ENCODE measurements at regions not wholly inside any gene's neighbourhood (a gene's known extent, or its start where the extent isn't known, plus 50 kb on each side); places are given as distances from the start of the nearest gene placed in this dataset.

DNA sequence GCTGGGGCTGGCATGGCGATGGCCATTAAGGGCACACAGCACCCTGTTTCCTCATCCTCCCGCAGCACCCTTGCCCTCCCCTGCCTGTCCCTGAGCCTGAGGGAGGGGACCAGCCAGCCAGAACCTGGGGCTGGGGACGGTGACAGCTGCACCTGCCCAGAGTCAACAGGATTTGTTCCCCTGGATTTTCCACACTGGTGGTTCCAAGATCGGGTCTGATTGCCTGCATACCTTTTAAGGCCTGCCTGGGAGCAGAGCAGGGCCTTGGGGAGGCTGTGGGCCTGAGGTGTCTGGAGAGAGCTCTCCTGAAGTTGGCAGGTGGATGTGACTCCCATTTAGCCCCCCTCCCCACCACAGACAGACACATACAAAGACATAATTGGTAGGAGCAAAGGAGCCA lies 61.0 kb upstream of the C5orf58 start:
- no peak for DNase-seq
- Histone ChIP-seq H3K36me3 (ENCODE audit: low read depth) (no peaks in the 10 kb centered on the region), H3K9me2 (ENCODE audit: insufficient read depth) (no peaks in the 10 kb centered on the region), H3K4me3 (no peak overlapping the region), H3K27me3 (replicated peaks; ENCODE audit: insufficient read depth) (peaks cover 8% of the 10 kb centered on the region), H3K27ac (no peak overlapping the region), H3K79me2 (ENCODE audit: insufficient read depth) (no peaks in the 10 kb centered on the region), H3K4me2 (ENCODE audit: unreplicated experiment) (no peak overlapping the region), H3F3A (ENCODE audit: insufficient read depth) (no peaks in the 10 kb centered on the region), H2AFZ (no peak overlapping the region), H3K9ac (no peak overlapping the region), H4K20me1 (ENCODE audit: insufficient read depth) (no peaks in the 10 kb centered on the region), H3K9me3 (ENCODE audit: low read depth) (no peaks in the 10 kb centered on the region), H3K4me1 (ENCODE audit: insufficient read depth) (no peaks in the 10 kb centered on the region)
- in situ Hi-C loops (cut with MboI) = no loop called here
- TF ChIP-seq EZH2phosphoT487 (IDR thresholded peaks at IDR 0.05; ENCODE audit: insufficient read depth, low read depth) (no peak), EZH2 (IDR thresholded peaks at IDR 0.05; ENCODE audit: insufficient read depth, poor library complexity, severe bottlenecking) (no peak)
- 67 to 72% methylated on average over 4 of the region's 4 CpGs for WGBS, 2 experiments (ENCODE audit: low coverage in 1 of 2, low lambda C conversion rate in 2 of 2, missing lambda C conversion rate in 2 of 2)

DNA sequence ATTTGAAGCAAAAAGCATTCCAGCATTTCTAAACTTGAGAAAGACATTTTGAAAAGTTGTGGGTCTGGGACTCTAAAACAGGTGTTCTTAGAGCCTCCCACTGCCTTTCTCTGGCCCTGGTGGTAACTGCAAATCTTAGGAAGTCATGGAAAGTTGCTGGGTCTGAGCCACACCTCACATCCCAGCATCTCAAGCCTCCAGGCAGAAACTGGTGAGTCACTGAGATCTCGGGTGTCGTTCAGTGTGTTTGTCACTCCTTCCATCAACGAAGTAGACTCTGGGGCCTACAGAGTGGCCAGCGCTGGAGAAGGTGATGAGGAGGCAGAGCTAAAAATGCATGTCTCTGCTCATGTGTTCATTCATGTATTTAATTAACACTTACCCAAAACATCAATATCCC lies 59.6 kb upstream of the C5orf58 start:
- 24 to 32% methylated on average over 4 of the region's 4 CpGs for WGBS, 2 experiments (ENCODE audit: low coverage in 1 of 2, low lambda C conversion rate in 2 of 2, missing lambda C conversion rate in 2 of 2)
- no peak overlapping the region for H3K4me2 ChIP-seq (ENCODE audit: unreplicated experiment)
- H3K9me2 ChIP-seq (ENCODE audit: insufficient read depth) = no peaks in the 10 kb centered on the region
- no peaks in the 10 kb centered on the region for H3K9me3 ChIP-seq (ENCODE audit: low read depth)
- in situ Hi-C loops (cut with MboI) = no loop called here
- no peak overlapping the region for H3K9ac ChIP-seq
- no peaks in the 10 kb centered on the region for H3F3A ChIP-seq (ENCODE audit: insufficient read depth)
- no peaks in the 10 kb centered on the region for H3K4me1 ChIP-seq (ENCODE audit: insufficient read depth)
- H2AFZ ChIP-seq = no peak overlapping the region
- peak; percentile 78 for DNase-seq
- H4K20me1 ChIP-seq (ENCODE audit: insufficient read depth) = no peaks in the 10 kb centered on the region
- no peaks in the 10 kb centered on the region for H3K36me3 ChIP-seq (ENCODE audit: low read depth)
- no peaks in the 10 kb centered on the region for H3K79me2 ChIP-seq (ENCODE audit: insufficient read depth)
- H3K4me3 ChIP-seq = no peak overlapping the region
- TF ChIP-seq EZH2phosphoT487 (IDR thresholded peaks at IDR 0.05; ENCODE audit: insufficient read depth, low read depth) (no peak), EZH2 (IDR thresholded peaks at IDR 0.05; ENCODE audit: insufficient read depth, poor library complexity, severe bottlenecking) (no peak)
- no peak overlapping the region for H3K27ac ChIP-seq
- peaks cover 7% of the 10 kb centered on the region for H3K27me3 ChIP-seq (replicated peaks; ENCODE audit: insufficient read depth)

DNA sequence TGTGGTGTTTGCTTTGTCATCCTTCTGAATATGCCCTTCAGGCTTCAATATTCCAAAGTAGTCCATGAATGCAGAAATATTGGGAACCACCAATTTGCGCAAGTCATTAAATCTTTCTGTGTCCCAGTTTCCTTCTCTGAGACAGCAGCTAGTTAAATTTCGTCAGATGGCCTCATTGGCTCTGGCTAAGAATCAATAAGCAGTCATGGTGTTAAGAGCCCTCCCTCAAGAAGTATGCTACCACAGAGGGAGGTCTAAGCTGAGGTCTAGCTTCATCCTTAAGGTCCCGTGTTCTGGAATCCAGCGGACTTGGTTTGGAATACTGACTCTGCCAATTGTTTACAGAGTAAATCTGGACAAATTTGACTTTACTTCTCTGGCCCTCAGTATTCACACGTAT lies 59.1 kb upstream of the C5orf58 start:
- Histone ChIP-seq H3K9me2 (ENCODE audit: insufficient read depth) (no peaks in the 10 kb centered on the region), H4K20me1 (ENCODE audit: insufficient read depth) (no peaks in the 10 kb centered on the region), H2AFZ (no peak overlapping the region), H3K27ac (no peak overlapping the region), H3F3A (ENCODE audit: insufficient read depth) (no peaks in the 10 kb centered on the region), H3K79me2 (ENCODE audit: insufficient read depth) (no peaks in the 10 kb centered on the region), H3K4me1 (ENCODE audit: insufficient read depth) (no peaks in the 10 kb centered on the region), H3K27me3 (replicated peaks; ENCODE audit: insufficient read depth) (peaks cover 7% of the 10 kb centered on the region), H3K4me2 (ENCODE audit: unreplicated experiment) (no peak overlapping the region), H3K36me3 (ENCODE audit: low read depth) (no peaks in the 10 kb centered on the region), H3K9ac (no peak overlapping the region), H3K9me3 (ENCODE audit: low read depth) (no peaks in the 10 kb centered on the region), H3K4me3 (no peak overlapping the region)
- DNase-seq = no peak
- TF ChIP-seq EZH2phosphoT487 (IDR thresholded peaks at IDR 0.05; ENCODE audit: insufficient read depth, low read depth) (no peak), EZH2 (IDR thresholded peaks at IDR 0.05; ENCODE audit: insufficient read depth, poor library complexity, severe bottlenecking) (no peak)
- in situ Hi-C loops (cut with MboI) = no loop called here
- 50 to 52% methylated on average over 5 of the region's 5 CpGs for WGBS, 2 experiments (ENCODE audit: low coverage in 1 of 2, low lambda C conversion rate in 2 of 2, missing lambda C conversion rate in 2 of 2)

DNA sequence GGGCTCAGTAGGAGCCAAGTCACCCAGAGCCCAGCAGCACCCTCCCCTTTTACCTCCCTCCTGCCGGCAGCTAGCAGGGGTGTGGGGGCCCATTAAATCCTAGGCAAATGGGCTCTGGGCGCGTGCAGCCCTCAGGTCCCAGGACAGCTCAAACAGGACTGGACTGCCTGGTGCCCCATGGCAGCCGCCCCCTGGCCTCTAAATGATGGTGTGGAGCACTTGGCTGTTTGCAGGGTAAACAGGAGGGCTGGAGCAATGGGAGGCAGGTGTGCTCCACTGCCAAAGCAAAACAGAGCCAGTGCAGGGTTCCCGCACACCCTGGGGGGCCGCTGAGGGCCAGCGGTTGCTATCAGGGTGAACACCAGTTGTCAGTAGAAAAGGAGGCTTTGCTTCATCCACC lies 55.9 kb upstream of the C5orf58 start:
- in situ Hi-C loops (cut with MboI) = loop anchor here (25.0 kb wide), 1 partner anchor 465 kb away; no protein-coding TSS in a partner anchor
- WGBS, 2 experiments (ENCODE audit: low coverage in 1 of 2, low lambda C conversion rate in 2 of 2, missing lambda C conversion rate in 2 of 2) = 72 to 78% methylated on average over 7 of the region's 7 CpGs

DNA sequence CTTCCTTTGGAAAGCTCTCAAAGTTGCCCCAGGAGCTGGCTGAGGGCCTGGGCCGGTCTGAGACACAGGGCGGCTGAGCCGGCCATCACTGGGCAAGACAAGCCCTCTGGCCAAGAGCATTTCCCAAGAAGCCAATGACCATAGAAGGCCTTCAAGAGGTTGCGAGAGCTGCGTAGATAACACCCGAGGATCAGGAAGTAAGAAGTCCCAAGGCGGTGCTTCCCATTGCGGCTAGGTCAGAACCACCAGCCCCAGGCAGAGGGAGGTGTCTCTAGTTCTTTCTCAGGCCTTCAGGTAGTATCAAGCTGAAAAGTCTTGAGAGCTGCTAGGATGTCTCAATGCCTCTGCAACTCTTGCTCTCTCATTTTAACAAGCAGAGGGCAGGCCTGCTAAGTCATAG lies 54.0 kb upstream of the C5orf58 start:
- 0 out of 2 replicates have a peak, but pooled peaks cover 3% of the 10 kb centered on the region for H3K27me3 ChIP-seq (replicated peaks; ENCODE audit: insufficient read depth)

More for the DNA sequence above, 55.9 kb upstream of the C5orf58 start:
- H3K36me3 ChIP-seq (ENCODE audit: low read depth) = no peaks in the 10 kb centered on the region
- no peaks in the 10 kb centered on the region for H3K9me3 ChIP-seq (ENCODE audit: low read depth)
- H2AFZ ChIP-seq = no peak overlapping the region
- no peak overlapping the region for H3K9ac ChIP-seq
- TF ChIP-seq EZH2phosphoT487 (IDR thresholded peaks at IDR 0.05; ENCODE audit: insufficient read depth, low read depth) (no peak), EZH2 (IDR thresholded peaks at IDR 0.05; ENCODE audit: insufficient read depth, poor library complexity, severe bottlenecking) (no peak)
- no peak overlapping the region for H3K27ac ChIP-seq
- H3K4me1 ChIP-seq (ENCODE audit: insufficient read depth) = no peaks in the 10 kb centered on the region
- H3K79me2 ChIP-seq (ENCODE audit: insufficient read depth) = no peaks in the 10 kb centered on the region
- no peaks in the 10 kb centered on the region for H3K9me2 ChIP-seq (ENCODE audit: insufficient read depth)
- no peaks in the 10 kb centered on the region for H3F3A ChIP-seq (ENCODE audit: insufficient read depth)
- no peak overlapping the region for H3K4me3 ChIP-seq
- 0 out of 2 replicates have a peak, but pooled peaks cover 3% of the 10 kb centered on the region for H3K27me3 ChIP-seq (replicated peaks; ENCODE audit: insufficient read depth)
- DNase-seq = no peak
- no peak overlapping the region for H3K4me2 ChIP-seq (ENCODE audit: unreplicated experiment)
- no peaks in the 10 kb centered on the region for H4K20me1 ChIP-seq (ENCODE audit: insufficient read depth)

More for the DNA sequence above, 54.0 kb upstream of the C5orf58 start:
- Histone ChIP-seq H3K79me2 (ENCODE audit: insufficient read depth) (no peaks in the 10 kb centered on the region), H3K9me3 (ENCODE audit: low read depth) (no peaks in the 10 kb centered on the region), H3F3A (ENCODE audit: insufficient read depth) (no peaks in the 10 kb centered on the region), H3K4me2 (ENCODE audit: unreplicated experiment) (no peak overlapping the region), H3K9me2 (ENCODE audit: insufficient read depth) (no peaks in the 10 kb centered on the region), H2AFZ (no peak overlapping the region), H3K4me1 (ENCODE audit: insufficient read depth) (no peaks in the 10 kb centered on the region), H3K9ac (no peak overlapping the region), H3K27ac (no peak overlapping the region), H3K36me3 (ENCODE audit: low read depth) (no peaks in the 10 kb centered on the region), H3K4me3 (no peak overlapping the region), H4K20me1 (ENCODE audit: insufficient read depth) (no peaks in the 10 kb centered on the region)
- WGBS, 2 experiments (ENCODE audit: low coverage in 1 of 2, low lambda C conversion rate in 2 of 2, missing lambda C conversion rate in 2 of 2) = 82 to 87% methylated on average over 8 of the region's 8 CpGs
- no peak for DNase-seq
- TF ChIP-seq EZH2 (IDR thresholded peaks at IDR 0.05; ENCODE audit: insufficient read depth, poor library complexity, severe bottlenecking) (no peak), EZH2phosphoT487 (IDR thresholded peaks at IDR 0.05; ENCODE audit: insufficient read depth, low read depth) (no peak)
- in situ Hi-C loops (cut with MboI) = loop anchor here (25.0 kb wide), 1 partner anchor 467 kb away; no protein-coding TSS in a partner anchor
